H7 (cell line): ENCODE measurements at regions not wholly inside any gene's neighbourhood (a gene's known extent, or its start where the extent isn't known, plus 50 kb on each side); places are given as distances from the start of the nearest gene placed in this dataset.

ENCODE experiments used
- DNase-seq: peaks from one replicate; pipeline ENCODE4 v3.0.0; 2012
- H3K27me3 ChIP-seq: 2 replicates; pipeline ENCODE4 v1.6.0; 2011; ENCODE audit warnings: mild to moderate bottlenecking, low read length; ENCODE audit not compliant: control insufficient read depth, insufficient read depth
- H3K36me3 ChIP-seq: replicated peaks from 2 replicates; pipeline ENCODE4 v1.5.1; 2011; ENCODE audit warnings: low read length; ENCODE audit not compliant: control insufficient read depth, insufficient read depth
- H3K4me3 ChIP-seq: 2 replicates; pipeline ENCODE4 v1.5.1; 2011; ENCODE audit warnings: low read depth, mild to moderate bottlenecking, control low read depth, low read length, moderate library complexity; ENCODE audit not compliant: insufficient read depth

GRCh38 chr1:91575909-91576519 is 75.4 kb downstream of the CDC7 start:
- no peak for DNase-seq
- Histone ChIP-seq H3K27me3 (no peaks in the 10 kb centered on the region), H3K4me3 (no peak overlapping the region)

DNA sequence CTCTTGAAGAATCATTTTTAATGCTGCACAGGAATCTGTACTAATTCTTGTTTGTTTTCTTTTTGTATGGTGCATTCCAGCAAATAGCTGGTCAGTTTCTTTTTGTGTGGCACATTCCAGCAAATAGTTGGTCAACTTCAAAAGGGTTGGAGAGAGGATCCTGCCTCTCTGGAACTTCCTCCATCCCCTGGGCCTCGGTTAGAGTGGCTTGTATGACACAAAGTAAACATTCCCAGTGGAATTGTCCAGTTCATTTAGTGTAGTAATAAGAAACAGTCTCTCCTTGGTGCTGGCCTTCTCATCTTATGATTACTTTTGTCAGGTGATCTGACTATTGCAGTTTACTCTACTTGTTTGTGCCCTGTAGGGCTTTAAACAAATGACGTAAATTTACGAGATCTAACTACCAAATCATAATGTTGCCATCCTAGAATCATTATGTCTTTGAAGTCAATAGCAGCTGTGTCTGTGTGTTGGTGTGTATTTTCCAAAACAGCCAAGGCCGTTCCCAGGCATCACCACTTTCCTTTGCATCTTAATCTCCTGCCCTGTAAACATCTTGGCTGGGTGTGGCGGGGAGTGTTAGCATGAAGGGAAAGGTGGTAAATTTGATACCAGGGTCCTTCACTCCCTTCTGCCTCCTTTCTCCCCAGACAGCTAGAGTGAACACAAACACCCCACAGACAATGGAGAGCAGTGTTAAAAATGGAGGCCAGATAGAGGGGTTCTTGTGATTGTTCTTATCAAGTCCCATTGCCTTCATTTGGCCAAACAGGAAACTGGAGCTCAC is 77.9 kb downstream of the CDC7 start:
- Histone ChIP-seq H3K27me3 (no peaks in the 10 kb centered on the region), H3K4me3 (no peak overlapping the region), H3K36me3 (no peaks in the 10 kb centered on the region)
- no peak for DNase-seq

More at GRCh38 chr1:91575909-91576519, 75.4 kb downstream of the CDC7 start:
- H3K36me3 ChIP-seq, result no peaks in the 10 kb centered on the region

DNA sequence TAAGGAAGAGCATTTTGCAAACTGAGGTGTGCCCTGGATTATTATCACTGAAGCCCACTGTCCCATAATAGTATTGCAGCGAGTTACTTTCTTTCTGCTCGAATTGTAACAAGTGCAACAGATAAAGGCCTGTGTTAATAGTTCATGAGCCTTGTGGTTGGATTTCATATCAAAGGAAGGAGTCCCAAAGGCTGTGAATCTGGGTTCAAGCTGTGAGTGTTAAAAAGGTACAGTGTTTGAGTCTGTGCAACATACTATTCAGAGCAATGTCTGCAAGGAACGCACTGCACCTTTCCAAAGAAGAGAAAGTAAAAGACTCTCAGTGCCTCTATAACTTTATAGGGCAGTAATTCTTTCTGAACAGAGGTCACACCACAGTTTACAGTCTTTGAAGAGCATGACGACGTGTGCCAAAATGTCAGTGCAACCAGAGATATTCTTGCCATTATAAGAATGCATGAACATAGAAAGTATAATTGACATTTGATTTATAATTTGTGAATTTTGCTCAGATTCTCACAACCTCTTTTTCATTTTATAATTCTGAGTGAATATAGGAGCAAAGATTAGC is 79.1 kb downstream of the CDC7 start:
- DNase-seq, result no peak

DNA sequence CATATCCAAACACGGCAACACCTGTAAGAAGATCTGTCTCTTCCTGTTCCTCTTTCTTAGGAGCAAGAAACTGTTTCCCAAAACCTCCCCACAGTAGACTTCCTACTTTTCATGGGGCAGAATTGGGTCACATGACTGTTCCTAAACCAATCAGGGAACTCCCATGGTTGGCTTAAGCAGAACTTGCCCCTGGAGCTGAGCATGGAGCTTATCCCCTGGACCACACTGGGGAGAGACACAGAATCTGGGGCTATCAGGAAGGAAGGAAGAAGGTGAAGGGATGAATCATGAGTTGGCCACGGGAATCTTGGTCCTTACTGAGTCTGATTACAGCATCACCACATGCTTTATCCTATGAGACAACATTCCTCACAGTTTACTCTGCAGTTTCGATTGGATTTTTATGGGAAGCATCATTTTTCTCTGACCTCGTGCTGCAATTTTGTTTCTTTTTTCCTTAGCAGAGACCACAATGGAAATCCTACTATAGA is 81.8 kb downstream of the CDC7 start:
- Histone ChIP-seq H3K4me3 (no peak overlapping the region), H3K36me3 (no peaks in the 10 kb centered on the region)
- DNase-seq, result no peak

More for the DNA sequence above, 79.1 kb downstream of the CDC7 start:
- no peak overlapping the region for H3K4me3 ChIP-seq
- H3K27me3 ChIP-seq, result no peaks in the 10 kb centered on the region
- H3K36me3 ChIP-seq, result no peaks in the 10 kb centered on the region

DNA sequence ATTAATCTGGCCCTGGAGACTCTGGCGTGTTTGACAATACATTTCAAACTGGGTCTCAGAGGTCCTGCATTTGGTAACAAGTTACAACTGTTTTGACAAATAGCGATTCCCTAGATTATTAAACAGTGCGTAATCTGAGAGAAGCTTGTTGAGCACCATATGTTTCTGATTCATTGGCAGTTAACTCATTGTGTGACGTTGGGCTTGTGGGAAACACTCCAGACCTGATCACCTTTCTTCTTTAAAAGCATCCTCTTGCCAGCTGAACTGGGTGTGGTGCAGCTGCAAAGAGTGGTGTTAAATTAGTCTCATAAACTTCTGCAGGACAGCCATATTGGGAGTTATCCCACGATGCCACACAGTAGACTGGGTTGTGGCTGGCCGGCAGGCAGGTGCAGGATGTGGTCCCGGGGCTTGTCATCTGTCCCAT is 82.7 kb downstream of the CDC7 start:
- Histone ChIP-seq H3K36me3 (no peaks in the 10 kb centered on the region), H3K4me3 (no peak overlapping the region), H3K27me3 (no peaks in the 10 kb centered on the region)
- DNase-seq, result no peak

More for the DNA sequence above, 81.8 kb downstream of the CDC7 start:
- H3K27me3 ChIP-seq, result no peaks in the 10 kb centered on the region

GRCh38 chr1:91584309-91584708 is 83.7 kb downstream of the CDC7 start:
- Histone ChIP-seq H3K4me3 (no peak overlapping the region), H3K36me3 (no peaks in the 10 kb centered on the region), H3K27me3 (no peaks in the 10 kb centered on the region)
- no peak for DNase-seq

DNA sequence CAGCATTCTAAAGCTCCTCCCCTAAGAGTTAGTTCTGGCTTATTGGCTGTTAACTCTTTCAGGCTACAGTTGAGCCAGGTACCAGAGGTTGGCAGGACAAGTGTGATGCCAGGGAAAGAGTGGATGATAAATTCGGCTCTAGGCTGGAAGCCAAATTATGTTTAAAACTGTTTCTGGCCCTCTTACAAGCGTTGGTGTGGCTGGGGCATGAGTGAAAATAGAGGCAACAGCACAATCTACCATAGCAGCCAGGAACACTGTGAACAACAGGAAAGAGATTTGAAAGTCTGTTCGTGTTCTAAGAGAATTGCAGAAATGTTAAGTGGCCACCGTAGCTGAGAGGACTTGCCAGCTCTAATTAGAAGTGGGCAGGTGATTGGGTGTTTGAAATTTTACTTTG is 84.2 kb downstream of the CDC7 start:
- no peak for DNase-seq
- Histone ChIP-seq H3K36me3 (no peaks in the 10 kb centered on the region), H3K4me3 (no peak overlapping the region), H3K27me3 (no peaks in the 10 kb centered on the region)

- H3K27me3 ChIP-seq, result no peaks in the 10 kb centered on the region
- no peak for DNase-seq
Observed at GRCh38 chr1:91585502-91585901, 84.9 kb downstream of the CDC7 start.

GRCh38 chr1:91585982-91586381 is 85.3 kb downstream of the CDC7 start:
- no peaks in the 10 kb centered on the region for H3K27me3 ChIP-seq
- DNase-seq, result no peak
- H3K4me3 ChIP-seq, result no peak overlapping the region
- no peaks in the 10 kb centered on the region for H3K36me3 ChIP-seq

More at GRCh38 chr1:91585502-91585901, 84.9 kb downstream of the CDC7 start:
- no peak overlapping the region for H3K4me3 ChIP-seq
- no peaks in the 10 kb centered on the region for H3K36me3 ChIP-seq

GRCh38 chr1:91589437-91589836 is 88.8 kb downstream of the CDC7 start:
- no peaks in the 10 kb centered on the region; the same call in 1 of the 2 replicates for H3K27me3 ChIP-seq
- H3K4me3 ChIP-seq, result no peak overlapping the region
- DNase-seq, result no peak
- no peaks in the 10 kb centered on the region for H3K36me3 ChIP-seq

DNA sequence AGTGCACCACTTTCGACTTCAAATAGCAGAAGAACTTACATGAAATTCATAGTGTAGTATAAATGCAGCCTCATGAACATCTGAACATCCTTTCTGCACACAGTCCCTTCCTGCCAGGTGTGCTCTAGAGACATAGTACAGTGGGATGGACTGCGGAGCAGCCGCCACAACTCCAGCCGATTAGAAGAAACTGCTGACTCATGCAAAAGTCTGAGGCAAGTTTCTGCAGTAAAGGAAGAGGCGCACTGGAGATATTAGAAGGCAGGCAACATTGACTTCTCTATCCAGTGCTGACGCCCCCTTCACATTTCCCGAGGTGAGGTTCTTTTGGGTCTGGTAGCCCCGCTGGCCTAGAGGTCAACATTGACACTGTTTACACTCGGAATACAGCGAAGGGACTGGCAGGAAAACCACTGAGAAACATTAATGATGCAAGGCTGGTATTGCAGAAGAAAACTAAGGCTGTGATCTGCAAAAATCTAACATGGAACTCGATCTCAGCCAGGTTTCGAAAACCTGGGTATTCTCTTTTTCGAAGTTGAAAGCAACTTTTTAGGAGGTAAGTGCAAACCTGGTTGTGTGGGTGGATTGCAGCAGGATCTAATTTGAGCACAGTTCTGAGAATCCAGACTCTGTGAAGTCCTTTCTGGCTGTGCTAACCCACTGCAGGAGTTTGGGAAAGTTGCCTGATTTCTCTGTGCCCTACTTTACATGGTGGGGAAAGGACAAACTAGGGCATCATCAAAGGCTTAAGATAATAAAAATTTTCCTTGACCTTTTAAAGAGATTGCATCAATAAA is 90.7 kb downstream of the CDC7 start:
- Histone ChIP-seq H3K4me3 (no peak overlapping the region), H3K36me3 (no peaks in the 10 kb centered on the region)
- DNase-seq, result no peak

DNA sequence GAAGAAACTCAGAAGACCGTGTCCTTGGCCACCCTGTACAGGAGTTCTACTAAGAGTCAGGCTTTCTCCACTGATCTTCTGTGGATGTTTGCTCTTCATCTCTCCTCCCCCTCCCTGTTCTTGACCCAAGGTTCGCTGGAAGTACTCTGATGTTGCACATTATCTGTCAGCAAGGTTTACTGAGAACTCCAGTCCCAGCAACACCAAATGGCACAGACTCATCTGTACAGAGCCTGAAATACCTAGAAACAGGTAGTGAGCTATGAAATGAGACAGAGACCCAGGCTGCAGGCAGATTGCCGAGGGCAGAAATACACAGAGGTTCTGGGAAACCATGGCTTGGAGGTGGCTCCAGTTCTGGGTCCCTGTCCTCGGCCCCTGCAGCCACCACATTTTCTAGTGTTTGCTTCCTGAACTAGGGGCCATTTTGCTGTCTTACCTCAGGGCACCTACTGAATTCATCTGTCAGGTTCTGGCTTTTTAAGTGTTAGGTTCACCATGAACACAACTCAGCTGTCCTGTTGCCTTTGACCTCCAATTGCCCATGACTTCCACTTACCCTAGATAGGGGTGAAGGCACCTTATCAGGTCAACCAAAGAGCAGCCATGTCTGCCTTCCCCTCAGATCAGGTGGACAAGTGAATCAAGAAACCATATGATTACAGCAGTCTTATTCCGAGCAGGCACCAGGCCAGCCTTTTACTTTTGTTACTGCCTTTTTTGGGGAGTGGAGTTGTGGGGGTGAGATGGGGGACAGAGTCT is 92.2 kb downstream of the CDC7 start:
- no peak overlapping the region for H3K4me3 ChIP-seq
- DNase-seq, result no peak
- no peaks in the 10 kb centered on the region for H3K36me3 ChIP-seq
- no peaks in the 10 kb centered on the region; the same call in 1 of the 2 replicates for H3K27me3 ChIP-seq

More for the DNA sequence above, 90.7 kb downstream of the CDC7 start:
- H3K27me3 ChIP-seq, result no peaks in the 10 kb centered on the region; the same call in 1 of the 2 replicates

DNA sequence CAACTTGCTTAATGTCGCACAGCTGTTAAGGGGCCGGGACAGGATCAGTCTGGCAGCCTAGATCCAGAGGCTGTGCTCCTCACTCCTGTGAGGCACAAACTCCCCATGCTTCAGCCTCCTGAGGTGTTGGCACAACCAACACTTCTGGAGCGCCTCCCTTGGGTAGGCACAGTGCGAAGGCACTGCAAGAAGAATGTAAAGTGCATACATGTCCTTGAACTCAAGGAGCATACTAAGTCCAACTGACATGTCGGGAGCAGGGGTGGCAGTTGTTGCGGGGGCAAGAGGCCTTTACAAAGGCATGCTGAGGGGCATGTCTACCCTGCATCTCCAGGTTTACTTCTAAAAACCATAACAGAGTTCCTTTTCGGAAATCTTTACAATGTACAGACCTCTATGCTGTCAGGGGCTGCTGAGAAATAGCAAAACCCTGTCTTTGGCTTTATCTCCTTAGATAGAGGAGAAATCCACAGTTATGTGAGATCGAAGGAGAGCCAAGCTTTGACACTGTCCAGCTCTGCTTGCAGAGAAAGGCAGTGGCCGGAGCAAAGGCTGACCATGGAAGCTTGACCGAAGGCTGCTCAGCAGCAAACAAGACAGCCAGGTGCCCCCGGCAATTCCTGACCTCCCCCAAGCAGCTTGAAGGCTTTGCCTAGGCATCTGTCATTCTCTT is 93.9 kb downstream of the CDC7 start:
- no peak overlapping the region for H3K4me3 ChIP-seq

More for the DNA sequence above, 93.9 kb downstream of the CDC7 start:
- DNase-seq, result no peak
- Histone ChIP-seq H3K27me3 (no peaks in the 10 kb centered on the region; the same call in 1 of the 2 replicates), H3K36me3 (no peaks in the 10 kb centered on the region)
